Body of pancreas (tissue), 4 donors: ENCODE measurements at regions not wholly inside any gene's neighbourhood (a gene's known extent, or its start where the extent isn't known, plus 50 kb on each side); places are given as distances from the start of the nearest gene placed in this dataset.

Experiments
- CTCF ChIP-seq, 7 experiments: fragments of 450-650 bp in 4 of 7; fragments of 200-600 bp in 3 of 7; sonication (generic) in 3 of 7; IDR thresholded peaks; one replicate each; pipeline ENCODE4 v1.5.1; 2016 to 2019; ENCODE audit warnings: antibody characterized with exemption in 7 of 7
- POLR2A ChIP-seq, 3 donors: fragments of 450-650 bp; IDR thresholded peaks; one replicate each; pipeline ENCODE4 v1.6.1; 2016; ENCODE audit warnings: antibody characterized with exemption in 3 of 3, mild to moderate bottlenecking in 2 of 3

- TF ChIP-seq CTCF (IDR thresholded peaks at IDR 0.05) (no peak), POLR2A (IDR thresholded peaks at IDR 0.05) (no peak)
These were observed 194.4 kb downstream of the KBTBD8 start for GRCh38 chr3:67192466-67192865.
